ENCODE measurements at regions not wholly inside any gene's neighbourhood (a gene's known extent, or its start where the extent isn't known, plus 50 kb on each side); places are given as distances from the start of the nearest gene placed in this dataset.

DNA sequence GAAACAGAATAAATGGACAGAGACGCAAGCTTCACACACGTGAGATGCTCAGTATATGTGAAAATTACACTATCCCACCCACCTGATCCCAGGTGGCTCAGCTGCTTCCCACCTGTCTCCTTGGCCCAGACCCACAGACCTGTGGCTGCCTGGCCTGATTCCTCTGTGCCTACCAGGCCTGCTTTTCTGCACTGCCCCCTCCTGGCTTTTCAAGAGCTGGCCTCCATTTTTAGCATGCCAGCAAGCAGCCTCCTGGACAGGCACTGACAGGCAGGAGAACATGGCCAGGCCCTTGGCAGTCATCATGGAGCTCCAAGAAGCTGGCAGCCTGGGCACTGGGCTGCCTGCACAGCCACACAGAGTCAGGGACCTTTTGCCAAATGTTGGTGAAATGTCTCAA lies 79.5 kb upstream of the HMGXB4 start:
- TF ChIP-seq, protein P1, sequence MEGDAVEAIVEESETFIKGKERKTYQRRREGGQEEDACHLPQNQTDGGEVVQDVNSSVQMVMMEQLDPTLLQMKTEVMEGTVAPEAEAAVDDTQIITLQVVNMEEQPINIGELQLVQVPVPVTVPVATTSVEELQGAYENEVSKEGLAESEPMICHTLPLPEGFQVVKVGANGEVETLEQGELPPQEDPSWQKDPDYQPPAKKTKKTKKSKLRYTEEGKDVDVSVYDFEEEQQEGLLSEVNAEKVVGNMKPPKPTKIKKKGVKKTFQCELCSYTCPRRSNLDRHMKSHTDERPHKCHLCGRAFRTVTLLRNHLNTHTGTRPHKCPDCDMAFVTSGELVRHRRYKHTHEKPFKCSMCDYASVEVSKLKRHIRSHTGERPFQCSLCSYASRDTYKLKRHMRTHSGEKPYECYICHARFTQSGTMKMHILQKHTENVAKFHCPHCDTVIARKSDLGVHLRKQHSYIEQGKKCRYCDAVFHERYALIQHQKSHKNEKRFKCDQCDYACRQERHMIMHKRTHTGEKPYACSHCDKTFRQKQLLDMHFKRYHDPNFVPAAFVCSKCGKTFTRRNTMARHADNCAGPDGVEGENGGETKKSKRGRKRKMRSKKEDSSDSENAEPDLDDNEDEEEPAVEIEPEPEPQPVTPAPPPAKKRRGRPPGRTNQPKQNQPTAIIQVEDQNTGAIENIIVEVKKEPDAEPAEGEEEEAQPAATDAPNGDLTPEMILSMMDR (IDR thresholded peaks at IDR 0.05; ENCODE audit: low read depth, low read length, missing input control) = no peak
- TF ChIP-seq ATF3 (IDR thresholded peaks at IDR 0.05) (no peak), YY1 (IDR thresholded peaks at IDR 0.05) (no peak), HNF4G (IDR thresholded peaks at IDR 0.05) (no peak), EGR1 (IDR thresholded peaks at IDR 0.05; ENCODE audit: low read depth in 2 of 2) (no peak), TAF1 (conservative IDR thresholded peaks at IDR 0.05) (no peak)
- TF ChIP-seq, protein P2, sequence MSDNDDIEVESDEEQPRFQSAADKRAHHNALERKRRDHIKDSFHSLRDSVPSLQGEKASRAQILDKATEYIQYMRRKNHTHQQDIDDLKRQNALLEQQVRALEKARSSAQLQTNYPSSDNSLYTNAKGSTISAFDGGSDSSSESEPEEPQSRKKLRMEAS (IDR thresholded peaks at IDR 0.05) = no peak

Data from liver (tissue), 3 donors.